IMR-90 (cell line): ENCODE measurements at regions not wholly inside any gene's neighbourhood (a gene's known extent, or its start where the extent isn't known, plus 50 kb on each side); places are given as distances from the start of the nearest gene placed in this dataset.

Experiments used
- ATAC-seq: fragments of 200-7000 bp; cut with Tn5 transposase; 2 replicates; pipeline ENCODE4 v1.9.1; 2020; ENCODE audit warnings: low read depth, mild to moderate bottlenecking, moderate library complexity
- BruUV-seq: library from RNA; stranded (reverse); fragments of 400-500 nt; replicated peaks from 2 replicates; lab custom pipeline; 2021; lab: Mats Ljungman, UMichigan
- CTCF ChIA-PET: fragments of 300-600 bp; formaldehyde crosslinking; extraction: SDS; loops from one replicate; lab custom pipeline; 2021; ENCODE audit warnings: antibody characterized with exemption; lab: Yijun Ruan, JAX
- POLR2A ChIA-PET: fragments of 300-600 bp; sonication (Branson Sonifier 250); formaldehyde crosslinking; loops from one replicate; lab custom pipeline; 2022; ENCODE audit warnings: antibody characterized with exemption; ENCODE audit not compliant: unreplicated experiment; lab: Charles Lee
- DNase-seq: peaks from one replicate; pipeline ENCODE4 v3.0.0; 2013
- H2AFZ ChIP-seq: replicated peaks from 2 replicates; pipeline ENCODE3; 2013; ENCODE audit warnings: low read length, mild to moderate bottlenecking; ENCODE audit not compliant: poor library complexity
- H2AK5ac ChIP-seq: 2 replicates; pipeline ENCODE4 v1.6.1; 2013; ENCODE audit warnings: low read depth, low read length, inconsistent platforms
- H2AK9ac ChIP-seq: replicated peaks from 2 replicates; pipeline ENCODE3; 2013; ENCODE audit warnings: mild to moderate bottlenecking, low read depth, low read length, moderate library complexity; ENCODE audit not compliant: poor library complexity
- H2BK120ac ChIP-seq: 2 replicates; pipeline ENCODE4 v1.6.1; 2013; ENCODE audit warnings: low read depth, low read length, inconsistent platforms
- H2BK15ac ChIP-seq: 3 replicates; pipeline ENCODE4 v1.6.1; 2013; ENCODE audit warnings: low read depth, low read length, inconsistent platforms
- H2BK20ac ChIP-seq: 2 replicates; pipeline ENCODE4 v1.6.1; 2013; ENCODE audit warnings: low read depth, mild to moderate bottlenecking, inconsistent platforms, low read length, moderate library complexity
- H2BK5ac ChIP-seq: 2 replicates; pipeline ENCODE4 v1.6.1; 2013; ENCODE audit warnings: mild to moderate bottlenecking, low read depth, low read length, inconsistent platforms; ENCODE audit not compliant: poor library complexity, severe bottlenecking
- H3K14ac ChIP-seq: replicated peaks from 2 replicates; pipeline ENCODE4 v1.6.1; 2013; ENCODE audit warnings: low read depth, low read length, inconsistent platforms
- H3K18ac ChIP-seq: 2 replicates; pipeline ENCODE4 v1.6.1; 2013; ENCODE audit warnings: low read depth, low read length, control low read depth
- H3K23ac ChIP-seq: 2 replicates; pipeline ENCODE4 v1.6.1; 2013; ENCODE audit warnings: low read depth, low read length, inconsistent platforms
- H3K27ac ChIP-seq: 2 replicates; pipeline ENCODE4 v1.5.1; 2013; ENCODE audit warnings: mild to moderate bottlenecking, control low read depth, low read length; ENCODE audit not compliant: insufficient read depth
- H3K27me3 ChIP-seq: 2 replicates; pipeline ENCODE4 v1.6.1; 2013; ENCODE audit warnings: low read length; ENCODE audit not compliant: control insufficient read depth, insufficient read depth
- H3K36me3 ChIP-seq: 2 replicates; pipeline ENCODE4 v1.6.1; 2013; ENCODE audit warnings: low read length, mixed read lengths; ENCODE audit not compliant: control insufficient read depth, insufficient read depth
- H3K4ac ChIP-seq: 2 replicates; pipeline ENCODE4 v1.6.1; 2013; ENCODE audit warnings: low read depth, low read length, inconsistent platforms
- H3K4me1 ChIP-seq: 2 replicates; pipeline ENCODE4 v1.6.1; 2013; ENCODE audit warnings: low read length, mixed read lengths; ENCODE audit not compliant: control insufficient read depth, insufficient read depth
- H3K4me2 ChIP-seq: 2 replicates; pipeline ENCODE4 v1.6.1; 2013; ENCODE audit warnings: low read depth, mild to moderate bottlenecking, control low read depth, low read length, moderate library complexity
- H3K4me3 ChIP-seq: 2 replicates; pipeline ENCODE4 v1.5.1; 2013; ENCODE audit warnings: low read depth, mild to moderate bottlenecking, control low read depth, low read length, moderate library complexity; ENCODE audit not compliant: insufficient read depth
- H3K56ac ChIP-seq: 2 replicates; pipeline ENCODE4 v1.6.1; 2013; ENCODE audit warnings: low read length, inconsistent platforms; ENCODE audit not compliant: insufficient read depth; ENCODE audit errors: extremely low read depth
- H3K79me1 ChIP-seq, 2 experiments: 2 replicates each; pipeline ENCODE4 v1.6.1; 2013; ENCODE audit warnings: low read length in 2 of 2, inconsistent platforms in 1 of 2, low read depth in 1 of 2
- H3K9ac ChIP-seq: 2 replicates; pipeline ENCODE4 v1.6.1; 2013; ENCODE audit warnings: low read depth, low read length, control low read depth
- H3K9me1 ChIP-seq: 2 replicates; pipeline ENCODE4 v1.6.1; 2013; ENCODE audit warnings: low read length, inconsistent platforms; ENCODE audit not compliant: insufficient read depth
- H3K9me3 ChIP-seq: 2 replicates; pipeline ENCODE4 v1.6.1; 2013; ENCODE audit warnings: low read length; ENCODE audit not compliant: control insufficient read depth, insufficient read depth
- H4K20me1 ChIP-seq: 2 replicates; pipeline ENCODE4 v1.6.1; 2013; ENCODE audit warnings: low read length, inconsistent platforms; ENCODE audit not compliant: insufficient read depth
- H4K5ac ChIP-seq: 2 replicates; pipeline ENCODE4 v1.6.1; 2013; ENCODE audit warnings: mild to moderate bottlenecking, low read depth, low read length, control low read depth
- H4K8ac ChIP-seq, 2 experiments: 2 replicates each; pipeline ENCODE4 v1.6.1; 2013; ENCODE audit warnings: low read depth in 2 of 2, low read length in 2 of 2, control low read depth in 1 of 2, inconsistent platforms in 1 of 2
- H4K91ac ChIP-seq: 2 replicates; pipeline ENCODE4 v1.6.1; 2013; ENCODE audit warnings: low read depth, low read length, inconsistent platforms; ENCODE audit not compliant: insufficient read depth
- CEBPB ChIP-seq: IDR thresholded peaks from 2 replicates; pipeline ENCODE4 v1.6.1; 2012; ENCODE audit warnings: low read depth, low read length, improper control_type of control experiment
- CHD1 ChIP-seq: IDR thresholded peaks from 2 replicates; pipeline ENCODE4 v1.6.1; 2012; ENCODE audit warnings: low read depth, low read length, improper control_type of control experiment
- FOS ChIP-seq: fragments of 150-350 bp; IDR thresholded peaks from 2 replicates; pipeline ENCODE4 v1.6.1; 2016; ENCODE audit warnings: low read depth, low read length
- MAZ ChIP-seq: IDR thresholded peaks from 2 replicates; pipeline ENCODE4 v1.6.1; 2012; ENCODE audit warnings: low read depth, mild to moderate bottlenecking, low read length, improper control_type of control experiment, moderate library complexity, borderline replicate concordance
- NFE2L2 ChIP-seq: fragments of 150-350 bp; IDR thresholded peaks from 2 replicates; pipeline ENCODE4 v1.6.1; 2016; ENCODE audit warnings: low read depth, mild to moderate bottlenecking, low read length
- WGBS, 2 experiments: methylation state at CpG; one replicate each; pipeline versions ENCODE4 v1.1.5 to v1.1.7; 2013; ENCODE audit warnings: missing lambda C conversion rate in 2 of 2; ENCODE audit not compliant: insufficient read length in 1 of 2; ENCODE audit errors: extremely low coverage in 2 of 2; 5-methylcytosine and 5-hydroxymethylcytosine counted together
- dilution Hi-C: fragments of 300-500 bp; cut with HindIII; formaldehyde crosslinking; loops from one replicate; pipeline ENCODE4 v1.14.3; 2018; ENCODE audit warnings: low sequenced_read_pairs; ENCODE audit not compliant: unreplicated experiment
- in situ Hi-C: fragments of 300-500 bp; cut with MboI; formaldehyde crosslinking; loops from 3 replicates; pipeline ENCODE4 v1.14.3; 2019; ENCODE audit warnings: low sequenced_read_pairs, inconsistent platforms, mixed read lengths
- intact Hi-C: fragments of 100-400 bp; cut with micrococcal nuclease; formaldehyde crosslinking; loops from 2 replicates; pipeline ENCODE4 v1.10.0; 2022
- TF ChIP-seq, protein P1 (sequence below): conservative IDR thresholded peaks from 2 replicates; pipeline ENCODE4 v1.5.1; 2012; ENCODE audit warnings: mild to moderate bottlenecking, low read depth, low read length, improper control_type of control experiment

- H3K4me1 ChIP-seq: peaks cover 2% of the 10 kb centered on the region; the same call in 1 of the 2 replicates
- no peaks in the 10 kb centered on the region for H3K9me1 ChIP-seq
- DNase-seq (no peak), ATAC-seq (no peak)
- dilution Hi-C loops (no loop called here), in situ Hi-C loops (no loop called here), intact Hi-C loops (no loop called here)
- H4K91ac ChIP-seq: no peak overlapping the region
- no peak overlapping the region for H3K14ac ChIP-seq
- H2AK9ac ChIP-seq: no peak overlapping the region
- no peak overlapping the region for H2BK15ac ChIP-seq
- no peak overlapping the region for H3K18ac ChIP-seq
- no peak overlapping the region for H4K5ac ChIP-seq
- H2AK5ac ChIP-seq: no peak overlapping the region
- H3K9ac ChIP-seq: no peak overlapping the region
- no peak overlapping the region for H3K23ac ChIP-seq
- H3K36me3 ChIP-seq: no peaks in the 10 kb centered on the region
- no peak overlapping the region for H3K27ac ChIP-seq
- H2BK5ac ChIP-seq: no peak overlapping the region
- H2BK20ac ChIP-seq: no peak overlapping the region
- no peaks in the 10 kb centered on the region; the same call in 1 of the 2 replicates for H3K9me3 ChIP-seq
- H2AFZ ChIP-seq: no peak overlapping the region
- 100% methylated on average over 1 of the region's 2 CpGs; no CpG with 5 or more reads in 1 of the 2 experiments for WGBS, 2 experiments
- no peak for TF ChIP-seq MAZ
- no peak for TF ChIP-seq NFE2L2
- TF ChIP-seq CEBPB: no peak
- TF ChIP-seq, protein P1, sequence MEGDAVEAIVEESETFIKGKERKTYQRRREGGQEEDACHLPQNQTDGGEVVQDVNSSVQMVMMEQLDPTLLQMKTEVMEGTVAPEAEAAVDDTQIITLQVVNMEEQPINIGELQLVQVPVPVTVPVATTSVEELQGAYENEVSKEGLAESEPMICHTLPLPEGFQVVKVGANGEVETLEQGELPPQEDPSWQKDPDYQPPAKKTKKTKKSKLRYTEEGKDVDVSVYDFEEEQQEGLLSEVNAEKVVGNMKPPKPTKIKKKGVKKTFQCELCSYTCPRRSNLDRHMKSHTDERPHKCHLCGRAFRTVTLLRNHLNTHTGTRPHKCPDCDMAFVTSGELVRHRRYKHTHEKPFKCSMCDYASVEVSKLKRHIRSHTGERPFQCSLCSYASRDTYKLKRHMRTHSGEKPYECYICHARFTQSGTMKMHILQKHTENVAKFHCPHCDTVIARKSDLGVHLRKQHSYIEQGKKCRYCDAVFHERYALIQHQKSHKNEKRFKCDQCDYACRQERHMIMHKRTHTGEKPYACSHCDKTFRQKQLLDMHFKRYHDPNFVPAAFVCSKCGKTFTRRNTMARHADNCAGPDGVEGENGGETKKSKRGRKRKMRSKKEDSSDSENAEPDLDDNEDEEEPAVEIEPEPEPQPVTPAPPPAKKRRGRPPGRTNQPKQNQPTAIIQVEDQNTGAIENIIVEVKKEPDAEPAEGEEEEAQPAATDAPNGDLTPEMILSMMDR: no peak
- TF ChIP-seq CHD1: no peak
- no peak for TF ChIP-seq FOS
- no TSS peak for BruUV-seq
- no peak overlapping the region for H4K8ac ChIP-seq
- H3K56ac ChIP-seq: no peak overlapping the region
- H2BK120ac ChIP-seq: no peak overlapping the region
- no peaks in the 10 kb centered on the region for H3K27me3 ChIP-seq
- ChIA-PET CTCF (interaction anchor here (0.7 to 1.4 kb wide), 2 partner anchors 12 to 104 kb away, joined by 3 read pairs; no protein-coding TSS in a partner anchor), POLR2A (no interaction called here)
- no peak overlapping the region for H3K4me2 ChIP-seq
- H3K4me3 ChIP-seq: no peak overlapping the region
- H3K4ac ChIP-seq: no peak overlapping the region
- H4K20me1 ChIP-seq: no peaks in the 10 kb centered on the region
- no peaks in the 10 kb centered on the region for H3K79me1 ChIP-seq
Observed at GRCh38 chr6:169391473-169392071, 137.9 kb upstream of the THBS2 start.
